Right lobe of liver (tissue), 4 donors: ENCODE measurements at regions not wholly inside any gene's neighbourhood (a gene's known extent, or its start where the extent isn't known, plus 50 kb on each side); places are given as distances from the start of the nearest gene placed in this dataset.

Experiments used
- CTCF ChIP-seq, 4 donors: fragments of 200-600 bp in 3 of 4; fragments of 450-650 bp in 1 of 4; IDR thresholded peaks; one replicate each; pipeline versions ENCODE4 v1.5.1 to v1.8.0; 2016 to 2022; ENCODE audit warnings: antibody characterized with exemption in 4 of 4, mild to moderate bottlenecking in 2 of 4
- POLR2A ChIP-seq: fragments of 450-650 bp; IDR thresholded peaks from one replicate; pipeline ENCODE4 v1.6.1; 2017; ENCODE audit warnings: antibody characterized with exemption, mild to moderate bottlenecking
- donor health status: DM: no; HTN: no; CAD: no.
- donor health status: DM: no; HTN: no; CAD: no.
- donor health status: DM: no; HTN: yes; CAD: no.

- no peak for TF ChIP-seq POLR2A
- no peak for TF ChIP-seq CTCF (IDR thresholded peaks at IDR 0.05)
Measured at GRCh38 chr2:58856100-58856499, 615.0 kb upstream of the FANCL start.
